Calu3 (cell line): ENCODE measurements at regions not wholly inside any gene's neighbourhood (a gene's known extent, or its start where the extent isn't known, plus 50 kb on each side); places are given as distances from the start of the nearest gene placed in this dataset.

Experiments
- BruUV-seq: library from RNA; stranded (reverse); fragments of 400-500 nt; replicated peaks from 2 replicates; lab custom pipeline; 2021; lab: Mats Ljungman, UMichigan
- CTCF ChIA-PET: fragments of 300-600 bp; sonication (Branson Sonifier 250); formaldehyde crosslinking; loops from one replicate; lab custom pipeline; 2022; ENCODE audit warnings: antibody characterized with exemption; lab: Charles Lee
- DNase-seq: peaks from one replicate; pipeline ENCODE4 v3.0.0; 2022
- H3K27ac Mint-ChIP-seq: one replicate; pipeline ENCODE4 v1.8.0; 2022; ENCODE audit warnings: mixed read lengths; ENCODE audit not compliant: unreplicated experiment
- H3K27me3 Mint-ChIP-seq: one replicate; pipeline ENCODE4 v1.8.0; 2022; ENCODE audit warnings: mixed read lengths; ENCODE audit not compliant: unreplicated experiment
- H3K36me3 Mint-ChIP-seq: one replicate; pipeline ENCODE4 v1.8.0; 2022; ENCODE audit warnings: mild to moderate bottlenecking, moderate library complexity, mixed read lengths; ENCODE audit not compliant: insufficient read depth, unreplicated experiment
- H3K4me1 Mint-ChIP-seq: one replicate; pipeline ENCODE4 v1.8.0; 2022; ENCODE audit warnings: mild to moderate bottlenecking, low read depth, mixed read lengths; ENCODE audit not compliant: unreplicated experiment
- H3K4me3 Mint-ChIP-seq: one replicate; pipeline ENCODE4 v1.8.0; 2022; ENCODE audit warnings: mild to moderate bottlenecking, low read depth, moderate library complexity, mixed read lengths; ENCODE audit not compliant: unreplicated experiment
- H3K9me3 Mint-ChIP-seq: one replicate; pipeline ENCODE4 v1.8.0; 2022; ENCODE audit warnings: low read depth, mixed read lengths; ENCODE audit not compliant: unreplicated experiment
- intact Hi-C: fragments of 100-400 bp; cut with micrococcal nuclease; formaldehyde crosslinking; loops from one replicate; pipeline ENCODE4 v1.10.0; 2022; ENCODE audit not compliant: unreplicated experiment
- TF ChIP-seq, protein P1 (sequence below): fragments of 200-600 bp; IDR thresholded peaks from one replicate; pipeline ENCODE4 v1.8.0; 2022; ENCODE audit warnings: antibody characterized with exemption; ENCODE audit not compliant: unreplicated experiment

DNA sequence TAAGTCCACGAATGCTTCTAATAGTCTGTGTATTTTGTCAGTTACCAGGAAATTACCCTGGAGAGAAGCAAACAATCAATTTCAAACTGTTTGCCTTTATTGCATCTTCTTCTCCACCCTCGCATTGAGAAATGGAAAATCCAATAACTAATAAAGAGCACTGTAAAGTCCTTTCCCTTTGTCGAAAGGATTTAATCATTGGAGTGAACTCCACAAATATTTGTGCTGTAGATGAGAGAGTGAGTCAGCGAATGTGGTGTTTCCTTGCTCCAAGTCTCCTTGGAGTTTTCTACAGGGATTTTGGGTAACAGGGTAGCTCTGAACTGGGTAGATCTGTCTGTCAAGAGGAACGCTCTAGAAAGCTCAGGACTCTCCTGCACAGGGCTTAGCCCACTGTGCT lies 240.2 kb downstream of the KCNS3 start:
- H3K27ac Mint-ChIP-seq: no peak overlapping the region
- intact Hi-C loops: loop anchor here (5.0 kb wide), 1 partner anchor 259 kb away; no protein-coding TSS in a partner anchor

DNA sequence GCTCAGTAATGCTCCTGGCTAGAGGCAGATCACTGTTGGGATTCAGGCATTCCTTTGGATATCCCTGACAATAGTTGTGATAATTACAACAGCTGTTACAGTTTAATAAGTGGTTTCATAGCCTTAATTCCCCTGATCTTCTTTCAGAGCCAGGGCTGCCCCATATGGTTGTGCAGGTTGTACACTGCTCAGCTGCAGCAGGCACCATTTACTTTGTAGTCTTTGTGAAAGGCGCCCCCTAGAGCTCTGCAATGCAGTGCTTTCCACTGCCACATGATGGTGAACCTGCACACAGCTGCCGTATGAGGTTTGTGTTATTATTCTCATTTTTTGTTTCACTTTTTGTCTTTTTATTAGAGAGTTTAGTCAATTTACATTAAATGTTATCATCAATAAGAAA lies 239.1 kb downstream of the KCNS3 start:
- CTCF ChIA-PET: no interaction called here
- intact Hi-C loops: loop anchor here (1.0 to 5.0 kb wide), 2 partner anchors 260 to 266 kb away; no protein-coding TSS in a partner anchor
- BruUV-seq: no TSS peak

More for the DNA sequence above, 240.2 kb downstream of the KCNS3 start:
- Mint-ChIP-seq H3K36me3 (no peaks in the 10 kb centered on the region), H3K4me1 (no peaks in the 10 kb centered on the region), H3K27me3 (peaks cover 19% of the 10 kb centered on the region), H3K4me3 (no peak overlapping the region), H3K9me3 (no peaks in the 10 kb centered on the region)
- no peak for DNase-seq
- TF ChIP-seq, protein P1, sequence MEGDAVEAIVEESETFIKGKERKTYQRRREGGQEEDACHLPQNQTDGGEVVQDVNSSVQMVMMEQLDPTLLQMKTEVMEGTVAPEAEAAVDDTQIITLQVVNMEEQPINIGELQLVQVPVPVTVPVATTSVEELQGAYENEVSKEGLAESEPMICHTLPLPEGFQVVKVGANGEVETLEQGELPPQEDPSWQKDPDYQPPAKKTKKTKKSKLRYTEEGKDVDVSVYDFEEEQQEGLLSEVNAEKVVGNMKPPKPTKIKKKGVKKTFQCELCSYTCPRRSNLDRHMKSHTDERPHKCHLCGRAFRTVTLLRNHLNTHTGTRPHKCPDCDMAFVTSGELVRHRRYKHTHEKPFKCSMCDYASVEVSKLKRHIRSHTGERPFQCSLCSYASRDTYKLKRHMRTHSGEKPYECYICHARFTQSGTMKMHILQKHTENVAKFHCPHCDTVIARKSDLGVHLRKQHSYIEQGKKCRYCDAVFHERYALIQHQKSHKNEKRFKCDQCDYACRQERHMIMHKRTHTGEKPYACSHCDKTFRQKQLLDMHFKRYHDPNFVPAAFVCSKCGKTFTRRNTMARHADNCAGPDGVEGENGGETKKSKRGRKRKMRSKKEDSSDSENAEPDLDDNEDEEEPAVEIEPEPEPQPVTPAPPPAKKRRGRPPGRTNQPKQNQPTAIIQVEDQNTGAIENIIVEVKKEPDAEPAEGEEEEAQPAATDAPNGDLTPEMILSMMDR: no peak
- no TSS peak for BruUV-seq
- CTCF ChIA-PET: no interaction called here

GRCh38 chr2:18110222-18110621 lies 231.8 kb downstream of the KCNS3 start:
- Mint-ChIP-seq H3K9me3 (no peaks in the 10 kb centered on the region), H3K27ac (no peak overlapping the region), H3K36me3 (no peaks in the 10 kb centered on the region), H3K4me1 (no peaks in the 10 kb centered on the region), H3K27me3 (no peaks in the 10 kb centered on the region), H3K4me3 (no peak overlapping the region)
- intact Hi-C loops: no loop called here
- TF ChIP-seq, protein P1: no peak
- CTCF ChIA-PET: no interaction called here
- no peak for DNase-seq
- BruUV-seq: no TSS peak

More for the DNA sequence above, 239.1 kb downstream of the KCNS3 start:
- Mint-ChIP-seq H3K9me3 (no peaks in the 10 kb centered on the region), H3K4me3 (no peak overlapping the region), H3K27me3 (peaks cover 12% of the 10 kb centered on the region), H3K27ac (no peak overlapping the region), H3K36me3 (no peaks in the 10 kb centered on the region), H3K4me1 (no peaks in the 10 kb centered on the region)
- TF ChIP-seq, protein P1: peak; percentile 32
- DNase-seq: peak; percentile 50

DNA sequence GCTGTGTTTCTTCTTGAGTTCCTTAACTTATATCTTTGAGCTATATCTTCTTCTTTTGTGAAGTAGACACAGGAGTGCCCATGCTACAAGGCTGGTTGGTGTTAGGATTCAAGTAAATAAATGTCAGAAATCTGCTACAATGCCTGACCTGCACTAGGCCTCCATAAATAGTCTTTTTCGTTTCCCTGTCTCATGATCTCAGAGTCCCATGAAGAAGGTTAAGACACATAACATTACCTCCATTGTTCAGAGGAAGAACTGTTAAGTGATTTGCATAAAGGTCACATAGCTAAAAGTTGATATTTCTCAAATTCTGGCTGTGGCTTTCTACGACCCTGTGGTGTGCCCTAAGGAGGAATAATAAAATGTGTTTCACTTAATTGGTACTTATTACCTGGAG lies 228.4 kb downstream of the KCNS3 start:
- DNase-seq: no peak
- H3K27me3 Mint-ChIP-seq: no peaks in the 10 kb centered on the region
- CTCF ChIA-PET: no interaction called here
- H3K36me3 Mint-ChIP-seq: no peaks in the 10 kb centered on the region
- BruUV-seq: no TSS peak
- intact Hi-C loops: no loop called here
- H3K4me3 Mint-ChIP-seq: no peak overlapping the region
- no peaks in the 10 kb centered on the region for H3K9me3 Mint-ChIP-seq
- H3K27ac Mint-ChIP-seq: no peak overlapping the region
- TF ChIP-seq, protein P1: no peak
- no peaks in the 10 kb centered on the region for H3K4me1 Mint-ChIP-seq
